ENCODE measurements at regions not wholly inside any gene's neighbourhood (a gene's known extent, or its start where the extent isn't known, plus 50 kb on each side); places are given as distances from the start of the nearest gene placed in this dataset.
A peak's percentile ranks its signal among the peaks of the same experiment; 100 is the strongest.

GRCh38 chr14:60563113-60563512, 54.2 kb downstream of the SIX6 start:
- intact Hi-C loops (cut with DNase I) = loop anchor here (2.0 to 5.0 kb wide), 4 partner anchors 211 to 1004 kb away; no protein-coding TSS in a partner anchor
- DNase-seq (ENCODE audit: missing footprints) = no peak
- ATAC-seq = peak; percentile 39

- intact Hi-C loops (cut with DNase I) = no loop called here
- no peak for DNase-seq (ENCODE audit: missing footprints)
Observed at GRCh38 chr14:60565211-60565610, 56.3 kb downstream of the SIX6 start.

GRCh38 chr14:60566101-60566500, 57.2 kb downstream of the SIX6 start:
- DNase-seq (ENCODE audit: missing footprints) (no peak), ATAC-seq (no peak)
- intact Hi-C loops (cut with DNase I) = no loop called here

More at GRCh38 chr14:60565211-60565610, 56.3 kb downstream of the SIX6 start:
- no peak for ATAC-seq

DNA sequence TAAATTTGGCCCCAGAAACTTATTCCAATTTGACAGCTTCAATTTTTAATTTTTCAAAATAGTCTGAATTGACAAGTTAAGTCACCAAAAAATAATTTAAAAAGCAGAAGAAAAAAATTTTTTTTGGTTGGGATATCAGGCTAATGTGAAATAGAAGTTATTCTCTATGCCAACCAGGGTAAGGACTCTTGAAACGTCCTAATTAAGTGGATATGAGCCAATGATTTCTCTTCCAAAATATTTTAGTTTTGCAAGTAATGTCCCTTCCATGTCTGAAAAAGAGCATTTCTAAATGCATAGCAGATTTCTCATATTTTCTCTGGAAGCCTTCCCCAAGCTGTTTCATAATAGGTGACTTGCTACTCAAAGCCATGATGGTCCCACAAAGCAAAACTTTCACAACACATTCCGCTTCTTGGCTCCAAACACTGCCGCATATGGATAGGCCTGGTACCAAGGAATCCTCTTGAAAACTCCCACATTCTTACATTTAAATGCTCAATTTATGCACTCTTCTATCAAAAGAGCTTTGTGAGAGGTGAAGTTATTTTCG, 65.1 kb downstream of the SIX6 start:
- ATAC-seq (no peak), DNase-seq (ENCODE audit: missing footprints) (no peak)
- intact Hi-C loops (cut with DNase I) = no loop called here

GRCh38 chr14:60575008-60575407, 66.1 kb downstream of the SIX6 start:
- ATAC-seq (no peak), DNase-seq (ENCODE audit: missing footprints) (no peak)
- intact Hi-C loops (cut with DNase I) = no loop called here

- intact Hi-C loops (cut with DNase I) = no loop called here
- ATAC-seq = no peak
Observed at GRCh38 chr14:60585676-60586075, 63.6 kb downstream of the SIX1 start.

GRCh38 chr14:60589442-60589841, 59.8 kb downstream of the SIX1 start:
- ATAC-seq (no peak), DNase-seq (ENCODE audit: missing footprints) (no peak)
- intact Hi-C loops (cut with DNase I) = no loop called here

More at GRCh38 chr14:60585676-60586075, 63.6 kb downstream of the SIX1 start:
- no peak for DNase-seq (ENCODE audit: missing footprints)

DNA sequence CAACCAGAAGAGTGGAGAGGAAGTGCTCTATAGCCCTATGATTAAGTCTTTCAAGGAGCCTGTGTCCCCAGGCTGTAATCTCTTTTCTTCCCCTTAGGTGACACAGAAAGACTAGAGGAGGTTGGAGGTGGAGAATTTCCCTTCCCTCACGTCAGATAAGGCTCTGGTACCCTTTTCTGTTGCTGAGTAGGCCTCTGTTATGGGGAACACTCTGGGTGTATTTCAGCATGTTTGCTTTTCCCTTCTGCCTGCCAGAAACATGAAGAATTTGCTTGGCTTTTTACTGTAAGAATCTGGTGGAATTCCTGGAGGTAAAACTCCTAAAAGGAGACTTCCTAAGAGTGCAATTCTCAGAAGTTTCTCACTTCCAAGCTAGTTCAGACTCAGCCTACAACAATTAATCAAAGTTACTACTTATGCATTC, 58.3 kb downstream of the SIX1 start:
- intact Hi-C loops (cut with DNase I) = no loop called here
- ATAC-seq (no peak), DNase-seq (ENCODE audit: missing footprints) (no peak)

Measured in Right ventricle myocardium inferior (tissue), 1 donor.